HepG2 (cell line): ENCODE measurements at regions not wholly inside any gene's neighbourhood (a gene's known extent, or its start where the extent isn't known, plus 50 kb on each side); places are given as distances from the start of the nearest gene placed in this dataset.

ENCODE experiments used
- ATAC-seq: fragments of 200-7000 bp; cut with Tn5 transposase; 3 replicates; pipeline ENCODE4 v1.9.1; 2020; ENCODE audit warnings: mild to moderate bottlenecking, moderate library complexity
- BruUV-seq: library from RNA; stranded (reverse); fragments of 400-500 nt; replicated peaks from 2 replicates; lab custom pipeline; 2021; lab: Mats Ljungman, UMichigan
- CTCF ChIA-PET: fragments of 300-600 bp; formaldehyde crosslinking; extraction: SDS; loops from one replicate; lab custom pipeline; 2021; ENCODE audit warnings: low total read pairs, inconsistent platforms, low intra/inter-chr PET ratio; lab: Yijun Ruan, JAX
- POLR2A ChIA-PET: fragments of 350-600 bp; sonication (Branson Sonifier 250); formaldehyde crosslinking; loops from one replicate; lab custom pipeline; 2020; ENCODE audit warnings: antibody characterized with exemption, inconsistent platforms; lab: Yijun Ruan, JAX
- DNase-seq: peaks from one replicate; pipeline ENCODE4 v3.0.0-alpha.2; 2015; ENCODE audit warnings: low spot score
- FAIRE-seq: peaks from 3 replicates; lab custom pipeline; 2011; peaks lifted over from hg19 to GRCh38; lab: Jason Lieb, UNC
- H2AFZ ChIP-seq: one replicate; pipeline ENCODE4 v1.6.1; 2011; ENCODE audit warnings: low read length, inconsistent platforms
- H3K27ac ChIP-seq: fragments of 300-600 bp; 3 replicates; pipeline ENCODE4 v1.8.0; 2011; ENCODE audit warnings: mixed run types, mild to moderate bottlenecking, mixed read lengths, low read length, inconsistent platforms; ENCODE audit not compliant: insufficient read depth; ENCODE audit errors: extremely low read length
- H3K27me3 ChIP-seq, 2 experiments: fragments of 200-600 bp in 1 of 2; 2 replicates in 1 of 2; 3 replicates in 1 of 2; pipeline versions ENCODE4 v1.6.0 to v1.8.0; 2011; ENCODE audit warnings: low read length in 2 of 2, mild to moderate bottlenecking in 2 of 2, moderate library complexity in 2 of 2, inconsistent platforms in 1 of 2; ENCODE audit not compliant: insufficient read depth in 2 of 2, control insufficient read depth in 1 of 2
- H3K36me3 ChIP-seq, 2 experiments: fragments of 200-600 bp in 1 of 2; replicated peaks in 1 of 2; 2 replicates in 1 of 2; 3 replicates in 1 of 2; pipeline versions ENCODE4 v1.5.1 to v1.8.0; 2011; ENCODE audit warnings: low read length in 2 of 2, inconsistent platforms in 1 of 2; ENCODE audit not compliant: insufficient read depth in 2 of 2, control insufficient read depth in 1 of 2
- H3K4me1 ChIP-seq: 2 replicates; pipeline ENCODE4 v1.5.1; 2012; ENCODE audit warnings: low read length, inconsistent platforms; ENCODE audit not compliant: insufficient read depth
- H3K4me2 ChIP-seq: 2 replicates; pipeline ENCODE4 v1.6.0; 2011; ENCODE audit warnings: low read depth, low read length, inconsistent platforms
- H3K4me3 ChIP-seq, 3 experiments: fragments of 200-600 bp in 1 of 3; sonication (generic), shearing (Covaris generic) in 1 of 3; replicated peaks in 1 of 3; 2 replicates each; pipeline ENCODE4 v1.5.1; 2011 to 2016; ENCODE audit warnings: low read length in 3 of 3, inconsistent platforms in 2 of 3, low read depth in 2 of 3, mild to moderate bottlenecking in 2 of 3, control low read depth in 1 of 3, mixed read lengths in 1 of 3; ENCODE audit not compliant: insufficient read depth in 1 of 3
- H3K79me2 ChIP-seq: one replicate; pipeline ENCODE4 v1.6.1; 2011; ENCODE audit warnings: low read length, inconsistent platforms; ENCODE audit not compliant: insufficient read depth
- H3K9ac ChIP-seq: 2 replicates; pipeline ENCODE4 v1.6.0; 2011; ENCODE audit warnings: mild to moderate bottlenecking, low read depth, low read length, inconsistent platforms; ENCODE audit not compliant: insufficient read depth
- H3K9me3 ChIP-seq: 2 replicates; pipeline ENCODE4 v1.5.1; 2012; ENCODE audit warnings: mild to moderate bottlenecking, low read length
- H4K20me1 ChIP-seq: 2 replicates; pipeline ENCODE4 v1.6.0; 2011; ENCODE audit warnings: inconsistent platforms, mild to moderate bottlenecking, low read length, moderate library complexity; ENCODE audit not compliant: insufficient read depth
- AFF4 ChIP-seq: sonication (generic); formaldehyde crosslinking; IDR thresholded peaks from 2 replicates; pipeline ENCODE4 v1.4.0; 2020; ENCODE audit warnings: missing genetic modification reagents
- AHDC1 ChIP-seq: sonication (generic); formaldehyde crosslinking; IDR thresholded peaks from 2 replicates; pipeline ENCODE4 v1.5.1; 2020; ENCODE audit warnings: mild to moderate bottlenecking, missing genetic modification reagents, borderline replicate concordance
- DR1 ChIP-seq: sonication (generic); formaldehyde crosslinking; IDR thresholded peaks from 2 replicates; pipeline ENCODE4 v1.8.0; 2021; ENCODE audit warnings: mild to moderate bottlenecking, missing genetic modification reagents, inconsistent platforms
- FOSL2 ChIP-seq: sonication (generic); formaldehyde crosslinking; IDR thresholded peaks from 2 replicates; pipeline ENCODE4 v1.4.0; 2020; ENCODE audit warnings: missing genetic modification reagents
- FOXC1 ChIP-seq: sonication (generic); formaldehyde crosslinking; IDR thresholded peaks from 2 replicates; pipeline ENCODE4 v1.8.0; 2022; ENCODE audit warnings: mild to moderate bottlenecking, missing genetic modification reagents, borderline replicate concordance
- HDAC1 ChIP-seq: sonication (generic); formaldehyde crosslinking; IDR thresholded peaks from 2 replicates; pipeline ENCODE4 v1.5.1; 2020; ENCODE audit warnings: mild to moderate bottlenecking, missing genetic modification reagents
- NR2F1 ChIP-seq, 2 experiments: fragments of 450-650 bp in 1 of 2; formaldehyde crosslinking in 1 of 2; IDR thresholded peaks; 2 replicates each; pipeline versions ENCODE4 v1.5.0 to v1.6.1; 2016 to 2020; ENCODE audit warnings: mild to moderate bottlenecking in 1 of 2, missing compliant biosample characterization in 1 of 2, missing genetic modification reagents in 1 of 2, moderate library complexity in 1 of 2
- SOX6 ChIP-seq, 2 experiments: fragments of 450-650 bp in 1 of 2; sonication (generic) in 1 of 2; formaldehyde crosslinking in 1 of 2; IDR thresholded peaks; 2 replicates each; pipeline versions ENCODE4 v1.4.0 to v1.6.1; 2017 to 2020; ENCODE audit warnings: antibody characterized with exemption in 1 of 2, mild to moderate bottlenecking in 1 of 2, missing genetic modification reagents in 1 of 2
- SPEN ChIP-seq: sonication (generic); formaldehyde crosslinking; IDR thresholded peaks from 2 replicates; pipeline ENCODE4 v1.5.1; 2020; ENCODE audit warnings: low read depth, mild to moderate bottlenecking, missing genetic modification reagents
- TCF7L2 ChIP-seq: IDR thresholded peaks from 2 replicates; pipeline ENCODE4 v1.6.1; 2011; ENCODE audit warnings: mild to moderate bottlenecking, low read depth, low read length, moderate library complexity
- TOE1 ChIP-seq: sonication (generic); formaldehyde crosslinking; IDR thresholded peaks from 2 replicates; pipeline ENCODE4 v1.4.0; 2020; ENCODE audit warnings: mild to moderate bottlenecking, missing genetic modification reagents
- U2AF1 ChIP-seq: fragments of 200-400 bp; formaldehyde crosslinking; optimal IDR thresholded peaks from 2 replicates; pipeline ENCODE3; 2017; ENCODE audit warnings: mild to moderate bottlenecking, low read depth, low read length
- ZNF574 ChIP-seq: sonication (generic); formaldehyde crosslinking; IDR thresholded peaks from 2 replicates; pipeline ENCODE4 v1.4.0; 2020; ENCODE audit warnings: missing genetic modification reagents
- WGBS: methylation state at CpG from one replicate; pipeline ENCODE4 v1.1.6; 2017; ENCODE audit warnings: low lambda C conversion rate; 5-methylcytosine and 5-hydroxymethylcytosine counted together
- in situ Hi-C: cut with HindIII; loops from 2 replicates; pipeline ENCODE4 v1.10.0; 2017; ENCODE audit warnings: low pct_unique_long_range_greater_than_20kb; ENCODE audit not compliant: extremely low pct_ligation_motif_present
- intact Hi-C: fragments of 100-400 bp; cut with micrococcal nuclease; formaldehyde crosslinking; loops from one replicate; pipeline ENCODE4 v1.10.0; 2022; ENCODE audit not compliant: unreplicated experiment

- 9% methylated on average over 2 of the region's 2 CpGs for WGBS
- no peak overlapping the region for H3K4me3 ChIP-seq
- CTCF ChIA-PET, result no interaction called here
- in situ Hi-C loops, result no loop called here
- no peak for TF ChIP-seq TCF7L2
- TF ChIP-seq AHDC1 (CRISPR knock-in tag), result no peak
- no peak for TF ChIP-seq HDAC1 (CRISPR knock-in tag)
- no peak for TF ChIP-seq AFF4 (CRISPR knock-in tag)
- TF ChIP-seq TOE1 (CRISPR knock-in tag), result no peak
- no peak for TF ChIP-seq NR2F1 (CRISPR knock-in tag; IDR thresholded peaks at IDR 0.05)
- no peak for TF ChIP-seq ZNF574 (CRISPR knock-in tag)
- no peak for TF ChIP-seq SOX6 (IDR thresholded peaks at IDR 0.05)
- TF ChIP-seq SOX6 (CRISPR knock-in tag; IDR thresholded peaks at IDR 0.05), result no peak
- no peak for TF ChIP-seq FOXC1 (CRISPR knock-in tag)
- TF ChIP-seq SPEN, result no peak
- TF ChIP-seq U2AF1, result no peak
- TF ChIP-seq FOSL2 (CRISPR knock-in tag), result no peak
- TF ChIP-seq DR1 (CRISPR knock-in tag), result no peak
- TF ChIP-seq, all 625 proteins: peak for 0
- Histone ChIP-seq H3K79me2 (no peaks in the 10 kb centered on the region), H3K9ac (no peak overlapping the region), H3K4me1 (peaks cover 14% of the 10 kb centered on the region), H3K9me3 (no peaks in the 10 kb centered on the region), H3K27me3 (0 out of 5 replicates have a peak, but pooled peaks cover 0 to 4% of the 10 kb centered on the region in 2 experiments), H3K27ac (no peak overlapping the region), H3K4me2 (no peak overlapping the region), H2AFZ (no peak overlapping the region), H4K20me1 (no peaks in the 10 kb centered on the region), H3K36me3 (no peaks in the 10 kb centered on the region)
- intact Hi-C loops, result no loop called here
- FAIRE-seq (no peak), ATAC-seq (no peak), DNase-seq (no peak)
- POLR2A ChIA-PET, result no interaction called here
- BruUV-seq, result no TSS peak
These were observed 159.0 kb upstream of the CTNNB1 start for GRCh38 chr3:41040256-41040655.
